ENCODE measurements at regions not wholly inside any gene's neighbourhood (a gene's known extent, or its start where the extent isn't known, plus 50 kb on each side); places are given as distances from the start of the nearest gene placed in this dataset.

- DNase-seq, result no peak
Measured at GRCh38 chr3:110779581-110779980, 292.0 kb upstream of the NECTIN3 start.

- DNase-seq, result no peak
Measured at GRCh38 chr3:110783541-110783940, 288.1 kb upstream of the NECTIN3 start.

DNA sequence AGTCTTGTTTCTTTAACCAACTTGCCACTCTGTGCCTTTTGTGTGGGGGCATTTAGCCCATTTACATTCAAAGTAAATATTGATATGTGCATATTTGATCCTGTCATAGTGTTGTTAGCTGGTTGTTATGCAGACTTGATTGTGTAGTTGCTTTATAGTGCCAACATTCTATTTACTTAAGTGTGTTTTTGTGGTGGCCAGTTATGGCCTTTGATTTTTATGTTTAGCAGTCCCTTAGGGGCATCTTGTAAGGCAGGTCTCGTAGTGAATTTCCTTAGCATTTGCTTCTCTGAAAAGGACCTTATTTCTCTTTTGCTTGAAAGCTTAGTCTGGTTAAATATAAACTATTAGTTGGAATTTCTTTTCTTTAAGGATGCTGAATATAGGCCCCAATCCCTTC is 282.8 kb upstream of the NECTIN3 start:
- DNase-seq, result no peak

DNA sequence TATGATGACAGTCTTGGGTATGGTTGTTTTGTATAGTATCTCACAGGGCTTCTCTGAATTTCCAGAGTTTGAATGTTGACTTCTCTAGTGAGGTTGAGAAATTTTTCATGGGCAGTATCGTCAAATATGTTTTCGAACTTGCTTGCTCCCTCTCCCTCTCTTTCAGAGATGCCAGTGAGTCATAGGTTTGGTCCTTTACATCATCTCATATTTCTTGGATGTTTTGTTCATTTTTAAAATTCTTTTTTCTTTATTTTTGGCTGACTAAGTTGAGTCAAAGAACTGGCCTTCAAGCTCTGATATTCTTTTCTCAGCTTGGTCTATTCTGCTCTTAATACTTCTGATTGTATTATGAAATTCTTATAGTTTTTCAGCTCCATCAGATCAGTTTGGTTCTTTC is 282.3 kb upstream of the NECTIN3 start:
- DNase-seq, result no peak

DNA sequence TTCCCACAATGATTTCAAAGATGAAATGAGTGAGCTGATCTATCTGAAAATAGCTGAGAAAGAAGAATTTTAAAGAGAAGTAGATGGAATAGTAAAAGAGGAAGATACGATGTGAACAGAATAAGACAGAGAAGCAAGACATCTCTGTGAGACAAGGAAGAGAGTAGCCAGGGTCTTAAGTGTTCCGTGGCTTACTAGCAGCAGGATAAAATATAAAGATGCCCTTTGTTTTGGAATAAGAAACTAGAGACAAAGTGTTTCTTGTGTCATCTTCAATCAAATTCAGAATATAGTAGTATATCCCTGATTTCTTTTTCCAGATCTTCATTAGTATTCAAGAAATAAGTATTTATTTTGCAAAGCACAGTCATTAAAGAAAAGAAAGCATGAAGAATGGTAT is 281.0 kb upstream of the NECTIN3 start:
- no peak for DNase-seq

GRCh38 chr3:110791995-110792686 is 279.5 kb upstream of the NECTIN3 start:
- no peak for DNase-seq

- no peak for DNase-seq
Measured at GRCh38 chr3:110793611-110794010, 278.0 kb upstream of the NECTIN3 start.

DNA sequence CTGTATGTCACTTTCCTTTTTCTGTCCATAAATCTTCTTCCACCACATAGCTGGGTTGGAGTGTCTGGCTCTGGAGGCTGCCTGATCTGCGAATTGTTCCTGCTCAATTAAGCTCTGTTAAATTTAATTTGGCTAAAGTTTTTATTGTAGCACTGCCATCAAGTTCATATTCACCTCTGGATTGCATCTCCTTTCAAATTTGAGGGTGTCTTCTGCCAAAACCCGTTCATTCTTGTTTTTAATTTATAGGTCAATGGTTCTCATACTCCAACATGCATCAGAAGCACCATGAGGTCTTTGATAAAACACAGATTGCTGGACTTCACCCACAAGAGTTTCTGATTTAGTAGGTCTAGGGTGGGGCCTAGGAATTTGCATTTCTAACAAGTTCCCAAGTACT is 276.5 kb upstream of the NECTIN3 start:
- DNase-seq, result no peak

GRCh38 chr3:110799271-110799670 is 272.3 kb upstream of the NECTIN3 start:
- no peak for DNase-seq

- DNase-seq, result no peak
Measured at GRCh38 chr3:110804856-110805255, 266.8 kb upstream of the NECTIN3 start.

DNA sequence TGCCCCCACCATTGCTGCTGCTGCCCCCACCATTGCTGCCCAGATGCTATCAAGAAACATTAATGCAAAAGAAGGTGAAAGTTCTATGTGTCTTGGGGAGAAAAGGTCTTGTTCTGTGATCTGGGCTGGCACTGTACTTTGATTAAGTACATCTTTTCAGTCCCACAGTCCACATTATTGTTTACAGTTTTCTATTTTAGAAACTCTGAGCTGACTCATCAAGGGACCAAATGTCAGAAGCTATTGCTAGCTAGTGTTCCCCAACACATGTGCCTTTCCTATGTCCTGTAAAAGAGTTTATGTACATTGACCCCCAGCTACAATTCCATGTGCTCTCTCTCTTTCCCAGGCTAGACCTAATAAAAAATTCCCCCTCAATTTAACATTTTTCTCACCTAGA is 264.7 kb upstream of the NECTIN3 start:
- no peak for DNase-seq

GRCh38 chr3:110808630-110809029 is 263.0 kb upstream of the NECTIN3 start:
- DNase-seq, result no peak

GRCh38 chr3:110810356-110810755 is 261.3 kb upstream of the NECTIN3 start:
- no peak for DNase-seq

DNA sequence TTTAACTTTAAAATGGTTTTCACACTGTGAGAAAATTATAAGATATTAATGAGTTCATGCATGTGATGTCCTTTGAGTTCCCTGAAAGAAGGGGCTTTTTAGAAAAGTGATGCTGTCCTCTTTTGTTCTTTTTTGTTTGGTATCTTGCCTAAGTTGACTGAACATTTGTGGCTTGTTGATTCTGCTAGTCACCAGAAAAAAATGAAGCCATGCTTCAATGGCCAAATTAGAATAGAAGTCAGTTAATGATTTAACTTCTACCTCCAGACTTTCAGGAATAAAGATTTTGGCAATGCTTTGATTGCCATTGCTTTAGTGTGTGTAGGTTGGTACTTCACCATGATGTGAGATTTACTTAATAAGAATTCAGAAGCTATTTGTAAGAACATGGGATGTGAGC is 260.6 kb upstream of the NECTIN3 start:
- DNase-seq, result no peak

- no peak for DNase-seq
Measured at GRCh38 chr3:110813541-110813940, 258.1 kb upstream of the NECTIN3 start.

GRCh38 chr3:110814170-110815007 is 257.2 kb upstream of the NECTIN3 start:
- DNase-seq, result no peak

- DNase-seq, result no peak
Measured at GRCh38 chr3:110815008-110815583, 256.5 kb upstream of the NECTIN3 start.

DNA sequence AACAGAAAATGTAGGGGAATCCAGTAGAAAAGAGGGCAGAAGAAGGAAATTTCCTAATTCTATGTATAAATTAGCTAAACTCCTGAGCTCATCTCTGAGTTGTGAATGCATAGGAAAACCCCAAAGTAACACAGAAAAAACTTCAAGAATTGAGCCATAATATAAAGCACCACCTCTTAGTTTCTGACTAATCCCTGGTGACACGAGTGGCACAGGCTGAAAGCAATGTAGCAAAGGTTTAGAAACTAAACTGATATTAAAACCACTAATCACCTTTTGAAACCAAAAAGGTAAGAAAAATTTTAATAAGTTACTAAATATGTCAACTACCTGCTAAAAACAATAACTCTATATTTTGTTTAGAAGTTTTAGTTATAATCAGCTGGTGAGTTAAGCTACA is 255.6 kb upstream of the NECTIN3 start:
- no peak for DNase-seq

DNA sequence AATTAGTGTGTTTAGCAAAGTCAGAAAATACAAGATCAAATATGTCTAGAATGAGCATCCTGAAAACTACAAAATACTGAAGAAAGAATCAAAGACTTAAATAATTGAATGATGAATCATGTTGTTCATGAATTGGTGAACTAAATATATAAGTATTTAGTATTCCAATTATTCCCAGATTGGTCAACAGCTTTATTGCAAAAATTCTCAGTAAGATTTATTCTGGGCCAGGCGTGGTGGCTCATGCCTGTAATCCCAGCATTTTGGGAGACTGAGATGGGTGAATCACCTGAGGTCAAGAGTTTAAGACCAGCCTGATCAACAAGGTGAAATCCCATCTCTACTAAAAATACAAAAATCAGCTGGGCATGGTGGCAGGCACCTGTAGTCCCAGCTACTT is 250.0 kb upstream of the NECTIN3 start:
- no peak for DNase-seq

DNA sequence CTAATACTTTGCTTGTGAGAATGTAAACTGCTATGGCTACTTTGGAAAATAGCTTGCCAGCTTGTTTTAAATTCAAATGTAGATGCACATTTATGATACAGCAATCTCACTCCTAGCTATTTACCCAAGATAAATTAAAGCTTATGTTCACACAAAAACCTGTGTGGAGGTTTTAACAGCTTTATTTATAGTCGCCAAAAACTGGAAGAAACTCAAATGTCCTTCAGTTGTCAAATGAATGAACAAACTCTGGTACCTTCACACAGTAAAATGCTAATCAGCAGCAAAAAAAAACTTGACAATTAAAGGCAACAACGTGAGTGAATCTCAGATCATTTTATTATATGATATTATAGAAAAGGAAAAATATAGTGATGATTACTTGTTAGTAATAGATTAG is 248.6 kb upstream of the NECTIN3 start:
- DNase-seq, result no peak

DNA sequence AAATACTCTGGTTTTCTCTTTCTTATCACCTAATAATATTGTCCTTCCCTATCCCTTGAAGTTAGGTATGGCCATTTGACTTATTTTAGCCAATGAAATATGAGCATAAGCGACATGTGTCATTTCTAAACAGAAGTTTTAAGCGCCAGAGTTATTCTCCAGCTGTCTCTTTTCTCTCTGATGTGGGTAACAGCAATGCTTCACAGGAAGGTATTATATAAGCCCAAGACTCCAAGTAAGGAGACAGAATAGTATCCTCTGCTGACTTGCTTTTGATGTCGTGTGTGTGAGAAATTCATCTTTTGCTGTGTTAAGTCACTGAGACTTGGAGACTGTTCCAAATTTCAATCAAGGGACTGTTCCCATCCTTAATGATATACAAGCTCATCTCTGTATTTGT is 224.6 kb upstream of the NECTIN3 start:
- DNase-seq, result no peak

DNA sequence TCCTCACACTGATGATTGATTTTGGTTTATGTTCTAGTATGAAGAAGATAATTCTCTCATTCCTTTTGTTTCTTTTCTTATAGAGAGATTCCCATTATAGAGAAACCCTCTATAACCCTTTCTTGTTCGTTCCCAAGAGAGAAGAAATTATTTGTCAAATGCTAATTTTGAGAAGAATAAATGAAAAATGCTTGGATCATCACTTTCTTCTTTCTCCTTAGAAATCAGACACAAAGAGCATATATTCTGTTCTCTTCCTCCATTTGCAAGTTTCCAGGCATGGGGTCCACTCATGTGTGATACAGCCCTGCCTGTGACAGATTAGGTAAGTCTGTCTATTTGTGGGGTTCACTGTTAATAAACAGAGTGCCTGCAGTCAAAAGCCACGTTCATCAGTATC is 222.6 kb upstream of the NECTIN3 start:
- DNase-seq, result no peak

- DNase-seq, result no peak
Measured at GRCh38 chr3:110851736-110852135, 219.9 kb upstream of the NECTIN3 start.

- no peak for DNase-seq
Measured at GRCh38 chr3:110855207-110855606, 216.4 kb upstream of the NECTIN3 start.
